Right kidney (tissue), 1 donor: ENCODE measurements at regions not wholly inside any gene's neighbourhood (a gene's known extent, or its start where the extent isn't known, plus 50 kb on each side); places are given as distances from the start of the nearest gene placed in this dataset.
"Not testable (repeated sequence)": the region's sequence is repeated elsewhere in the genome, so short reads cannot be mapped to it uniquely, and the experiment has no call there.

Experiments
- DNase-seq: peaks from one replicate; pipeline ENCODE4 v3.0.0-alpha.2; 2016

DNA sequence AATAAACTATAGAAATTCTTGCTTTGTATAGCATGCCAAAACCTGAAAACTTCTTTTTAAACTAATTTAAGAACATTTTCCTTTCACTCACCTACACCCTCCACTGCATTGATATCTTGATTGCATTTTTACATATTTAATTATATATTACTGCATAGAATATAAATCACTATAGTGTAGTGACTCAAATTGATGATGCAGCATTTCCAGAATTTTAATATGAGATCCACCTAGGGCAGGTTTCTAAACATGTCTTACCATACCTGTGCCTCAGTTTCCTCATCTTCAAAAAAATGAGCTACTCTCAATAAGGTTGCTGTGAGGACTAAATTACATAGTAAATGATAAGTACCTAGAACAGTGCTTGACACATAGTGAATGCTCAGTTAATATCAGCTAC, 881.5 kb downstream of the RPS29 start:
- no peak for DNase-seq

DNA sequence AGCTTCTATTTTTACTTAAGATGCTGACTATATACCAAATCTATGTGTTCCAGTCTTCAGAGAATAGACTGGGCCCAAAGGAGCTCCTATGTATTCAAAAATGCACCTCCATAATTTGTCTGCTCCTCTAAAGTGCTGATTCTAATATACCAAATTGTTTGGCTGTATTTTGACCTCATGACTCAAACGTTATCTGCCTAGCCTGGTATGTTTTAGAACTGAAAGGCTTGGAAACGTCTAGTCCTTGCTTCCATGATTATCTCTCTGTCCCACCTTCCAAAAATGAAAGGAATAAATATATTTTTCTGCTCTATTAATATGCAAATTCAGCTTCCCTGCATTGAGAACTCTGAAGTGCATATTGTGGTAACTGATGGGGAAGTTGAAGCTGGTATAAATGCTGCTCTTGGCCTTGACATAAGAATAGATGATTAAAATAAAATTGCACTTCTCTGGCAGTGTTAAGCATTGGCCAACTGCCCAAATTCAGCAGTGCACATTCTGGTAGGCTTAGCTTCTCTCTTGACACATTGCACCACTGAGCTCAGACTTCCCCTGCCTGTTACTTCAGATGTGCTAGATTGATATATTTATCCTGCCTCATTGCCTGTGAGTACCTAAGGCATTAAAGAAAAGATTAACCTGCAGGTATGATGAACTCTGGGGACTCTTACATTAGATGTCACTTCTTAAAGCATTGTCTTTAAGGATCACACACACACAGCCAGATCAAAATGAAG, 882.3 kb downstream of the RPS29 start:
- no peak for DNase-seq

DNA sequence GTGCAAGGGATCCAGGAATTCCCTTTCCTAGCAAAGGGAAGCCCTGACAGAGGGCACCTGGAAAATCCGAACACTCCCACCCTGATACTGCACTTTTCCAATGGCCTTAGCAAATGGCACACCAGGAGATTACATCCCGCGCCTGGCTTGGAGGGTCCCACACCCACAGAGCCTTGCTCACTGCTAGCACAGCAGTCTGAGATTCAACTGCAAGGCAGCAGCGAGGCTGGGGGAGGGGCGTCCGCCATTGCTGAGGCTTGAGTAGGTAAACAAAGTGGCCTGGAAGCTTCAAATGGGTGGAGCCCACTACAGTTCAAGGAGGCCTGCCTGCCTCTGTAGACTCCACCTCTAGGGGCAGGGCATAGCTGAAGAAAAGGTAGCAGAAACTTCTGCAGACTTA, 888.8 kb downstream of the RPS29 start:
- DNase-seq = not testable (repeated sequence)

DNA sequence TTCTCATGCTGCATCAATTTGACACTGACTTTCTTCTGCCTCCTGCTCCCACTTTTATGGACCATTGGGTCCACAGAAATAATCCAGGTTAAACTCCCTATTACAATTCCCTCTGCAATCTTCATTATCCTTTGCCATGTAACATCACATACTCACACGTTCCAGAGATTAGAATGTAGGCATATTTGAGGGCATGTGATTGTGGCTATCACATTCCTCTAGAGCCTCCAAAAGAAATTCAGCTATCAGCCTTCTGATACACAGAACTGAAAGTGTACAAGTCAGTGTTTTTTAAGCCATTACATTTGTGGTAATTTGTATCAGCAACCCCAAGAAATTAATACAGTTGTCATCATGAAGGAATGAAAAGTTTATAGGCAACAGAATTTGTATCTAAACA, 892.4 kb downstream of the RPS29 start:
- no peak for DNase-seq

DNA sequence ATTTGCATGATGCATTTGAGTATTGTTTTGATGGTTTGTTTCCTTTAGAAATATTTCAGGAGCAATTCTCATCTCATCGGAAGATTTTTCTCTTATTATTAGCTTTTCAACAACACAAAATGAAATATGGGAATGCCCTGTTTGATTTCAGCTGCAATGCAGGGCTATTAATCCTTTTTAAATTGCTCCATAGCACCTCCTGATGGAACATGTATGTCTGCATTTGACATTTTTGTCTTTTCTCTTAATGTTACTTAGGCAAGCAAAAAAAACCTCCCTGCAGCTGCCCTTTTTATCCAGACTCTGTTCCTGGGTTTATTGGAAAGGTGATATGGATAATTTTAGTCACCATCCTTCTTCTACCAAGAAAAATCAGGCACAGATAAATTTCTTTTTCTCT, 895.8 kb downstream of the RPS29 start:
- DNase-seq = no peak

DNA sequence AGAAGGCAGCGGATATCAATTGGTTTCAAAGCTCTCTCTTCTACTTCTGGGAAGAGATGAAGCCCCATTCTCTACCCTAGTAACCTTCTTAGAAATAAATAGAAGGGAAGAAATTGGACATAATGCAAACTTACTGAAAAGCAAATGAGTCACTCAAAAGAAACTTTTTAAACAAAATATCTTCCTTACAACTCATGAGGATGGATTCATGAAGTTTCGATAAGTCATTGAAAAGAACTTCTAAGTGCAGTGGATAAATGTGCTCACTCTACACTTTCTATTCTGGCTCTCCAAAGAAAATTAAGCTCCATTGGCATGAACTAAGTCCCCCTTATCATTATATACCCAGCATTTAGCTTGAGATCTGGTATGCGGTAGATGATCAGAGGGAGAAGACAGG, 899.5 kb downstream of the RPS29 start:
- no peak for DNase-seq

DNA sequence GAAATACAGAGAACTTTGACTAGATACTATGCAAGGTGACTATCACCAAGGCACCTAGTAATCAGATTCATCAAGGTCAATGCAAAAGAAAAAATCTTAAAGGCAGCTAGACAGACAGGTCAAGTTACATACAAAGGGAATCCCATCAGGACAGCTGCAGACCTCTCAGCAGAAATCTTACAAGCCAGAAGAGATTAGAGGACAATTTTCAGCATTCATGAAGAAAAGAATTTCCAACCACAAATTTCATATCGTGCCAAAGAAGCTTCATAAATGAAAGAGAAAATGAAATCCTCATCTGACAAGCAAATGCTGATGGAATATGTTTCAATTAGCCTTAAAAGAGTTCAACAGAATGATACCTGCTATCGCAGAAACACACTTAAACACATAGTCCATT, 913.7 kb downstream of the RPS29 start:
- no peak for DNase-seq

DNA sequence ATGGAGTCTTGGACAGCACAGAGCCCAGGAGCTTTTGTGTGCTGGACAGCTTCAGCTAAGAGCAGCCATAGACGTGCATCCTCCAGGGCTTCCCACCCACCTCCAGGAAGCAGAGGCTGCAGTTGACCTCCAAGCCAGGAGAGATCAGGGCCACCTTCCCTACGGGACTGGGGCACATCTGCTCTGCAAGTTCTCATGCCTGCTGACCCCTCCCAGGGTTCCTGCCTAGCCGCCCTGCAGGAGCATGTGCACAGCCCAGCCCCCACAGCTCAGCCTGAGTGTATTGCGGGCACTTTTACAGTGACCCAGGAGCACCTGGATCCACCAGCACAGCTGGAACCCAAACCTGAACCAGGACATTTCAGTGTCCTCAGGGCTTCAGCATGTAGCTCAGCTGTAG, 915.2 kb downstream of the RPS29 start:
- DNase-seq = no peak

DNA sequence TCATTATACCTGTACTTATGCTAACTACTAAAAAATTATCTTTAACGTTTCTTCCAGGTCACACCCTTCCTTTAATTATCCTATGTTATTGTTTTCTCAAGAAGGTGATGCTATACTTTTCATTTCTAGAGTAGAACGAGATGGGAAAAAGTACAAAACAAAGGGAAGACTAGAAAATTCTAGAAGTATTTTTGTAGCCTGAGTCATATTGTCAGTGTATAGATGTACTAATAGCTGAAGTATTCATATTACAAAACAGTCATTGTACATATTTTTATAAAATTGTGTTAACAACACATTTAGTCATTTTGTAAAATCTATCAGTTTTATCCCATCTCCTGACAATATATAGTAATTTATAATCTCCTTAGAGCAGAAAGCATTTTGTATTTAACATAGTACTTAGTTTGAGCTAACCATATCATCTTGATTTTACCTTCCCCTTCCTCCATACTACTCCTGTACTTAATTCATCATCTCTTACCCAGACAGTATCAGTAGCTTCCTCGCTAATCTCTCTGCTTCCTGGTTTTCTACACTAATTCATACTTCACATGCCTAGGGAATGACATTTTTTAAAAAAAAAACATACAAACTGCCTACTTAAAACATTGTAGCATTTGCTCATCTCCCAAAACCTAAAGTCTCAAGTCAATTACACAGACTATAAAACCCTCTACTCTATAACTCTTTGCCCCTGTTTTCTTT, 920.9 kb downstream of the RPS29 start:
- no peak for DNase-seq

DNA sequence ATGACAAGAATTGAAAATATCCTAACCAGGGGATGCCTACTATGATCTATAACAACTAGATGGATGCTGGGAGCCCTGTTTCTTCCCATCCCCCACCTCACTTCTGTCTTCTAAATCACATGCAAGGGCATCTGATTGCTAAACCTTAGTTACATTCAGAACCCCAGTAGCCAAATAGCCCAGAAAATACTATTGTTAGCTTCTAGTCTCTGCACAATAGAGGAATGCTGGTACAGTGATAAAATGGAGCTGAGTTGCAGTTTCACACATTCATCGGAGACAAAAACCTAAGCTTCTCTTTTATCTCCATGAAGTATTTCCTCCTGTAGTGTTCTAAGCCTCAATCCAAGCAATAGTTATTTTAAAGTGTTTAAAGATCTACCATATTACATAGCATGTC, 942.9 kb downstream of the RPS29 start:
- no peak for DNase-seq

DNA sequence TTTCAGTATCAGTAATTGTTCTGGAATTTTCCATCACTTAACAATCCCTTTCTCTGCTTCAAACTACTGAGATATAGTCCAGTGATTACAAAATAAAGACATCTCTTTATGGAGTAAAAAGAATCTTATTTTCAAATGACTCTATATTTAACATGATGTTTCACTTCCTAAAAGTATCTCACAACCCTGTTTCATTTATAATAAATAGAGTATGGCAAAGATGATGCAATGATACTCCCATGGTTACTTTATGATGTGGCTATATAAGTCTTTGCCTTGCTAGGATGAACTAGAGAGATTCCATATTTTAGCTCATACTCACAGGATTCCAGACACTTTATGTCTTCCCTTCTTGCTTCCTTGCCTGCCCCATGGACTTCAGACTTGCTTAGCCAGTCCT, 953.5 kb upstream of the MDGA2 start:
- no peak for DNase-seq

DNA sequence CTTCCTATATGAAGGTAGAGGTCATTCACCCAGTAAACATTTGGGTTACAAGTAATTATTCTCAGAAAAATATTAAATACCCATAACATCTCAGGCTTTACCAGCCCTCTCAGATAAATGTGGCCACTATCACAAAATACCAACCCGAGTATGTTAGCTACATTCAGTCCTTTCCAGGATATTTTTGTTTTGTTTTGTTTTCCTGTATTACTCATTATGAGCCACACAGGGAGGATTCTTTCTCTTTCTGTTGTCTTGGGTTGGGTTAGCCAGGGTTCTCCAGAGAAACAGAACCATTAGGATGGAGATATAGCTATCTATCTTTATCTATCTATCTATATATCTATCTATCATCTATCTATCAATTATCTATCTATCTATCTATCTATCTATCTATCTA, 947.6 kb upstream of the MDGA2 start:
- DNase-seq = no peak

DNA sequence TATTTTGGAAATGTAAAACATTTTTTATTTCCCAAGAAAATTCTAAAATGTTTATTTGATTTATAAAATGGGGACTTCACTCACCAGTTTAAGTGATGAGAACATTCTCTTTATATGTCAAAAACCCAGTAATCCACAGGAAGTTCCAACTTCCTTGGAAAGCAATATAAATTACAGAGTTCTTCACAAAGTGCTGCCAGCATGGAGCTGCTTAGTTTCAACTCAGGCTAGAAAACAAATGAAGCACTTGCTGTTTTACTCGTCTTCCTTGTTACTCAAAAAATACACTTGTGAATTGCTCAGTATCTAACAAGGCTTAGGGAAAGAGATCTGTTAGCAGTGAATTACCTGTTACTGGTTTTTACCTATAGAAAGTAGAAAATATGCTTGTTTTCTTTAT, 942.7 kb upstream of the MDGA2 start:
- DNase-seq = no peak

DNA sequence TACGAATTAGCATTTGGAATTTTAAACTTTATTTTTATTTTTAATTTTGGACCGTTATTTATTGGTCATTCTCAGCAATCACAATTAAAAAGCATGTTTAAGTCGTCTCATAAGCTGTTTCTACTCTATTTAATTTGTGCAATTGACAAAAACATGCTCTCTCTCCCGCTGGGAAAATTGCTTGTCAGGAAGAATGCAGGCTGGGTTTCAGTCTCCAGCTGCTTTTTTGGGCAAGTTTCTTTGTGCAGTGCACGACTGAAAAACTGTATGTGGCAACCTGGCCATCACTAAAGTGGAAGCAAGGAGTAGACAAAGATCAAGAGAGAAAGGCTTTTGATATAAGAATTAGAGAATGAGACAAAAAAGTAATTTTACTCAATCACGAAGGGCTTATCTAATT, 941.5 kb upstream of the MDGA2 start:
- no peak for DNase-seq

DNA sequence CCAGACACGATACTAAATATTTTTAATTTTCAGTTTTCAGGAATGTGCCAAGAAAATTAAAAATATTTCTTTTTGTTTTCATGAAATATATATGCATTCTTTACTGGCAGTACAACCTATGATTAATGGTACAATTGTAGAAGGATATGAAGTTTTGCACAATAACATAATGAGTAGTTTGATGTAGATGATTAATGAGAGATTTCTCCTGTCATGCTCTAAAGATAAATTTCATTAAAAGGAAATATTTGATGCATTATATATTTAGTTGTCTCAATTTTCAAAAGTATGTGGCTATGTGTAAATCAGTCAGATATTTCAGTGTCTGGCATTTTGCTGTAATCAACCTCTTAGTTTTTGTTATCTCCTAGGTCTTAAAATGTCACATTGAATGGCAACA, 940.2 kb upstream of the MDGA2 start:
- no peak for DNase-seq

DNA sequence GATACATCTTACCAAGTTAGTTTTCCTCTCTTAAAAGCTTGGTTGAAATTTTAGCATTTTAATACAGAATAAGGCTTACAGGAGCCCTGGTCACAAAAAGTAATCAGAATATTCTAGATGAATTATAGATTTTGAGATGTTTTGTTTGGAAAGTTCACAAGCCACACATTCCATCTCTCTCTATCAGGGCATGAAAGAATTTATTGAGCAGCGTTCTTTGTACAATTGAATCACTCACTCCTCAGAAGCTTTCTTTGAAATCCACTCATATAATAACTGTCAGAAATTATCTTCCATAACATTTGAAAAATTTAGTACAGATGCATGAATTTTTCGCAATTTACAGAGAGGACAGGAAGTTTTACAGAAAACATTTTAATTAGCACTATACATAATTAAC, 938.6 kb upstream of the MDGA2 start:
- no peak for DNase-seq

DNA sequence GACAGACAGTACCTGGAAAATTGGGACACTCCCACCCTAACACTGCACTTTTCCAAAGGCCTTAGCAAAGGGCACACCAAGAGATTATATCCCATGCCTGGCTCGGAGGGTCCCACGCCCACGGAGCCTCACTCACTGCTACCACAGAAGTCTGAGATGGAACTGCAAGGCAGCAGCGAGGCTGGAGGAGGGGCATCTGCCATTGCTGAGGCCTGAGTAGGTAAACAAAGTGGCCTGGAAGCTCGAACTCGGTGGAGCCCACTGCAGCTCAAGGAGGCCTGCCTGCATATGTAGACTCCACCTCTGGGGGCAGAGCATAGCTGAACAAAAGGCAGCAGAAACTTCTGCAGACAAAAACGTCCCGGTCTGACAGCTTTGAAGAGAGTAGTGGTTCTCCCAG, 931.6 kb upstream of the MDGA2 start:
- not testable (repeated sequence) for DNase-seq

DNA sequence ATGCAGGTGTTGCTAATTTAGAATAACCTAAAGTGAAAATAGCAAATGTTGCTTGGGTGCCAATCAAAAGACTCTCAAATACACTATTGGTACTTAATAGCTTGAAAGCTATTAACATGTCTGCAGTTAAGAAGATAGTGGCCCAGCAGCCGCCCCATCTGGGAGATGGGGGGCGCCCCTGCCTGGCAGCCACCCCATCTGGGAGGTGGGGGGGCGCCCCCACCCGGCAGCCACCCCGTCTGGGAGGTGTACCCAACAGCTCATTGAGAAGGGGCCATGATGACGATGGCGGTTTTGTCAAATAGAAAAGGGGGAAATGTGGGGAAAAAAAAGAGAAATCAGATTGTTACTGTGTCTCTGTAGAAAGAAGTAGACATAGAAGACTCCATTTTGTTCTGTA, 923.1 kb upstream of the MDGA2 start:
- no peak for DNase-seq

DNA sequence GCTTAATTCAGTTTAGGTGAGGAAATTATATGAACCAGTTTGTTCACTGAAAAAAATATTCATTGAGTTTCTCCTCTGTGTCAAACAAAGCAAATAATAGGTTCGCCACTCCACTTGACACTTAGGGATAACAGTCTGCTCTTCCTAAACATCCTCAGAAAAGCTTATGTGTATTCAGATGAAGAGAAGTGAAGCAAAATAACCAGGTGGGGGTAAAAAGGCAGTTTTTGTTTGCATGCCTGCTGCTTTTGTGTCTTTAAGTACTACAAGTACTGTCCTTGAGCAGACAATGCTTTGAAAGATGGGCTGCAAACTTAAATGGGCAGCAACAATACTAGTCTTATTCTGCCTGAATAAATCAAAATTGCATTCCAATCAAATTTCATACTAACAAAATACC, 910.7 kb upstream of the MDGA2 start:
- DNase-seq = no peak

DNA sequence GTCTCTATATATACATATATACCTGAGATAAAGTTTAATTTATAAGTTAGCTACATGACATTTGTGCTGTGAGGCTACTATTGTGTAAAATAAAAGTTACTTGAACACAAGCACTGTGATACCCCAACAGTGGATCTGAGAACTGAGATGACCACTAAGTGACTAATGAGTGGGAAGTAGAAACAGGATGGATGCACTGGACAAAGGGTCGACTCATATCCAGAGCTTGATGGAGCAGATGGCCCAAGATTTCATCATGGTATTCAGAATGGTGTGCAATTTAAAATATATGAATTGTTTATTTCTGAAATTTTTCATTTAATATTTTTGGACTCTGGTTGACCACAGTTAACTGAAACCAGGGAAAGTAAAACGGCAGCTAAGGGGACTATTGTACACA, 908.6 kb upstream of the MDGA2 start:
- no peak for DNase-seq

DNA sequence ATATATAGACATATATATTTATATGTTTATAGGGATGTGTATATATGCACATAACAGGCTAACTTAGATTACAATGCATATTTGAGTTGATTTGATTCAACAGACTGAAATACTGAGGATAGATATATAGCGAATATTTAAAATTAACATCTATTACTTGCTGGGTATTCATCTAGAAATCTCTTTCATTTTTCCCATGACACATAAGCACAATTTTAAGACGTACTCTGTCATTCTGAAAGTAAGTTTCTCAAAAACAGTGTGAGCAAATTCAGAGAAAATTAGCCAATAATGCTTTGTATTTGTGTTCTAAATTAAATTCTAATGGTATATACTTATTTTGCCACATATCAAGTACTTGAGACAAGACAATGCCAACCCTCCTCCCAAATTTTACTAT, 907.5 kb upstream of the MDGA2 start:
- DNase-seq = no peak

DNA sequence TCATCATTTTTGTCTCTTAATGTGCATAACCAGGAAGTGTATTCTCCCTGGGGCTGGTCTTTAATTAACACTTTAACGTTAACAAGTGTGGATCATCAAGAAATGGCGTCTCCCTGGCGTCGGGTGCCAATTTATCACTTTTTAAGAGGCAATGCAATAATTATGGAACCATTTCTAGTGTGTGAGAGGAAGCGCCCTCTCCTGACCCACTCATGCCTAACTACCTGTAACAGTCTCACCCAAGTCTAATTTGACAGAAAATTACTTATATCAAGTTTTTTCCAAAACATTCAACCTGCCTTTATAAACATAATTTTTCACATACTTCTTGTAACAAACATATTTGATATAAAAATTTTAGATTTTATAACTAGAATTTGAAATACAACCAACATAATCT, 905.3 kb upstream of the MDGA2 start:
- DNase-seq = no peak

DNA sequence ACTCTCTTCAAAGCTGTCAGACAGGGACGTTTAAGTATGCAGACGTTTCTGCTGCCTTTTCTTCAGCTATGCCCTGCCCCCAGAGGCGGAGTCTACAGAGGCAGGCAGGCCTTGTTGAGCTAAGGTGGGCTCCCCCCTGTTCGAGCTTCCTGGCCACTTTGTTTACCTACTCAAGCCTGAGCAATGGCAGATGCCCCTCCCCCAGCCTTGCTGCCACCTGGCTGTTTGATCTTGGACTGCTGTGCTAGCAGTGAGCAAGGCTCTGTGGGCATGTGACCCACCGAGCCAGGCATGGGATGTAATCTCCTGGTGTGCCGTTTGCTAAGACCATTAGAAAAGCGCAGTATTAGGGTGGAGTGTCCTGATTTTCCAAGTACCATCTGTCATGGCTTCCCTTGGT, 900.4 kb upstream of the MDGA2 start:
- DNase-seq = no peak

DNA sequence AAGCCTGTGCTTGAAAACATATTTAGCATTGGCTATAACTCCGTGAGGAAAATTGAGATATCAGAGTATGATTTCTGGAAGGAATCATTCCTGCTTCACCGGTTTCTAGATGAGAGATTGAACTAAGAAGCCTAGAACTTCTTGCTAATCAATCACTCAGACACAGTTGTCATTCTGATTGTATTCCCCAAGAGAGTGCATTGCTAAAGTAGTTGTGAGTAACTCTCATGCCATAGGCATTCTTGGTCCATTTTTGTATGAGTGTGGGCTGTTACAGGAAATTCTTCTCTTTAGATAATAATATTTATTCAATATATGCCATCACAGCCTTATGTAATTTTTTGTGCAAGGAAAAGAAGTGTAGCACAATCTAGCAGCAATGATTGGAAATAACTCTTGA, 893.3 kb upstream of the MDGA2 start:
- no peak for DNase-seq

DNA sequence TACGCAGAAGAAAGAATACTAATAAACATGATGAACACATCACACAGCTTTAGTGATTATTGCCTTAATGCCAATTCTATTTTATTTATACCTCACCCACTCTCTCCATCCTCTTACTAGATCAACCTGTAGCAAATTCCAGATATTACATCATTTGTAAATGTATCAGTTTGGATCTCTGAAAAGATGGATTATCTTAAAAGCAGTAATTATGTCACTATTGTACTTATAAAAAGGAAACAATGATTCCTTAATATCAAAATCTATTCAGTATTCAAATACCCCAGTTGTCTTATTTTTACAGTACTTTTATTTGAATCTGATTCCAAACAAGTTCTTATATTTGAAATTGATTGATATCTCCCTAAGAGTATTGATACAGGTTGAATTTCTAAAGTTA, 892.8 kb upstream of the MDGA2 start:
- DNase-seq = no peak
